GM18508 (cell line): ENCODE measurements at regions not wholly inside any gene's neighbourhood (a gene's known extent, or its start where the extent isn't known, plus 50 kb on each side); places are given as distances from the start of the nearest gene placed in this dataset.

ENCODE experiments used
- ATAC-seq: cut with Tn5 transposase; IDR thresholded peaks from one replicate; pipeline ENCODE4 v1.9.1; 2021; ENCODE audit warnings: moderate number of reproducible peaks; ENCODE audit not compliant: insufficient read depth, unreplicated experiment

GRCh38 chr2:12795851-12796250, 79.1 kb downstream of the TRIB2 start:
- no peak for ATAC-seq

GRCh38 chr2:12796657-12797056, 79.9 kb downstream of the TRIB2 start:
- ATAC-seq = no peak

GRCh38 chr2:12797815-12798214, 81.1 kb downstream of the TRIB2 start:
- no peak for ATAC-seq

- no peak for ATAC-seq
Observed at GRCh38 chr2:12803607-12804006, 86.9 kb downstream of the TRIB2 start.

- no peak for ATAC-seq
Observed at GRCh38 chr2:12804091-12804856, 87.5 kb downstream of the TRIB2 start.

- ATAC-seq = no peak
Observed at GRCh38 chr2:12805033-12805432, 88.3 kb downstream of the TRIB2 start.

GRCh38 chr2:12806549-12807242, 90.0 kb downstream of the TRIB2 start:
- no peak for ATAC-seq

- no peak for ATAC-seq
Observed at GRCh38 chr2:12807907-12808810, 91.4 kb downstream of the TRIB2 start.

- no peak for ATAC-seq
Observed at GRCh38 chr2:12809526-12809925, 92.8 kb downstream of the TRIB2 start.

GRCh38 chr2:12811916-12812315, 95.2 kb downstream of the TRIB2 start:
- ATAC-seq = no peak

GRCh38 chr2:12813166-12813565, 96.4 kb downstream of the TRIB2 start:
- ATAC-seq = no peak

GRCh38 chr2:12816379-12817306, 99.9 kb downstream of the TRIB2 start:
- ATAC-seq = no peak

- no peak for ATAC-seq
Observed at GRCh38 chr2:12817870-12818269, 101.1 kb downstream of the TRIB2 start.

- ATAC-seq = no peak
Observed at GRCh38 chr2:12818416-12819102, 101.8 kb downstream of the TRIB2 start.

GRCh38 chr2:12819103-12819475, 102.4 kb downstream of the TRIB2 start:
- ATAC-seq = no peak

- no peak for ATAC-seq
Observed at GRCh38 chr2:12819721-12820120, 103.0 kb downstream of the TRIB2 start.

- no peak for ATAC-seq
Observed at GRCh38 chr2:12821656-12822055, 104.9 kb downstream of the TRIB2 start.

GRCh38 chr2:12824351-12824777, 107.6 kb downstream of the TRIB2 start:
- ATAC-seq = no peak

GRCh38 chr2:12824778-12825379, 108.1 kb downstream of the TRIB2 start:
- no peak for ATAC-seq
